Hepatocyte (in vitro differentiated cells): ENCODE measurements at regions not wholly inside any gene's neighbourhood (a gene's known extent, or its start where the extent isn't known, plus 50 kb on each side); places are given as distances from the start of the nearest gene placed in this dataset.

Experiments
- CTCF ChIP-seq: fragments of 200-600 bp; sonication (generic); IDR thresholded peaks from 2 replicates; pipeline ENCODE4 v1.5.1; 2016; ENCODE audit warnings: antibody characterized with exemption, mild to moderate bottlenecking; ENCODE audit not compliant: poor library complexity
- EZH2phosphoT487 ChIP-seq: fragments of 200-600 bp; sonication (generic); IDR thresholded peaks from one replicate; pipeline ENCODE4 v1.6.1; 2018; ENCODE audit warnings: antibody characterized with exemption, mild to moderate bottlenecking, low read depth, moderate library complexity; ENCODE audit not compliant: unreplicated experiment, severe bottlenecking

- no peak for TF ChIP-seq CTCF
- no peak for TF ChIP-seq EZH2phosphoT487
Measured at GRCh38 chr21:18129526-18129925, 115.1 kb upstream of the CHODL start.
